Suppressor macrophage treated with lipopolysaccharide for 4 hours (primary cell): ENCODE measurements at regions not wholly inside any gene's neighbourhood (a gene's known extent, or its start where the extent isn't known, plus 50 kb on each side); places are given as distances from the start of the nearest gene placed in this dataset.
"Not testable (repeated sequence)": the region's sequence is repeated elsewhere in the genome, so short reads cannot be mapped to it uniquely, and the experiment has no call there.

Experiments used
- DNase-seq: peaks from one replicate; pipeline ENCODE4 v3.0.0-alpha.2; 2020

DNA sequence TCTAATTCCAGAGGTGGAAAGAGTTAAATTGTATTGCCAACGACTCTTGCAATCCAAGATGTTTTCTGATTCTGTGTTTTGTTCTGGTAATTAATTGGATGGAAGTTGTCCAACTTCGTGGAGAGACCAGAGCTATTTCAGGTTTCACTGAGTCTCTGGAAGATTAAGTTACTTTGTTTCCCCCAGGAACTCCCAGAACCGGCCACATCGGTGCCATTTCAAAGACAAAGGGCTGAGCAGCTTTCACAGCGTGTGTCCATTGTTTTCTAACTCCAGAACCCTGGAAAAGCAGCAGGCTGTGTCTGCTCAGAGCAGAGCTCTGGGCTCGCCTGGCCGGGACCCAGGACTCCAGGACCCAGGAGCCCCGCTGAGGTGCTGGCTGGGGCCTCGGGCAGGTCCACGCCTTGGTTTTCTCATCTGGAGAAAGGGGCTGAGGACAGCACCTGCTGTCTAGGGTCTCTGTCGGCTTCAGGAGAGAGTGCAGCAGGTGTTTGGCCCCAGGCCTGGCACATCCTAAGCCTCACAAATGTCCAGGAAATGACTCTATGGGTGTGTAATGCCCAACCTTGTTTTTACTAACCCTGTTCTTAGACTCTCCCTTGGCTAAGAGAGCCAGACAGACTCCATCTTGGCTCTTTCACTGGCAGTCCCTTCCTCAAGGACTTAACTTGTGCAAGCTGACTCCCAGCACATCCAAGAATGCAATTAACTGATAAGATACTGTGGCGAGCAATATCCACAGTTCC is 86.0 kb upstream of the SFSWAP start:
- DNase-seq = not testable (repeated sequence)

GRCh38 chr12:131625966-131626722 is 84.7 kb upstream of the SFSWAP start:
- not testable (repeated sequence) for DNase-seq

DNA sequence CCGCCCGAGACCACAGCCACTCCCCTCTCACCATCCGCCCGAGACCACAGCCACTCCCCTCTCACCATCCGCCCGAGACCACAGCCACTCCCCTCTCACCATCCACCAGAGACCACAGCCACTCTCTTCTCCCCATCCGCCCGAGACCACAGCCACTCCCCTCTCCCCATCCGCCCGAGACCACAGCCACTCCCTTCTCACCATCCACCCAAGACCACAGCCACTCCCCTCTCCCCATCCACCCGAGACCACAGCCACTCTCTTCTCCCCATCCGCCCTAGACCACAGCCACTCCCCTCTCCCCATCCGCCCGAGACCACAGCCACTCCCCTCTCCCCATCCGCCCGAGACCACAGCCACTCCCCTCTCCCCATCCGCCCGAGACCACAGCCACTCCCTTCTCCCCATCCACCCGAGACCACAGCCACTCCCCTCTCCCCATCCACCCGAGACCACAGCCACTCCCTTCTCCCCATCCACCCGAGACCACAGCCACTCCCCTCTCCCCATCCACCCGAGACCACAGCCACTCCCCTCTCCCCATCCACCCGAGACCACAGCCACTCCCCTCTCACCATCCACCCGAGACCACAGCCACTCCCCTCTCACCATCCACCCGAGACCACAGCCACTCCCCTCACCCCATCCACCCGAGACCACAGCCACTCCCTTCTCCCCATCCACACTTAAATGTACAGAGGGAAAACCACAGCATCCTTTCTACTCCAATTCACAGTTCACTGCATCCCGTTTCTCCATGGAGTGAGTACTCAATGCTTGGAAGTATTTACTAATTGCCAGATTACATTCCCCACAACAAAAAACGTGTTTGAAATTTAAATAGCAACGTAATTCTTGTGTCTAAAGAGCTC is 83.5 kb upstream of the SFSWAP start:
- not testable (repeated sequence) for DNase-seq

DNA sequence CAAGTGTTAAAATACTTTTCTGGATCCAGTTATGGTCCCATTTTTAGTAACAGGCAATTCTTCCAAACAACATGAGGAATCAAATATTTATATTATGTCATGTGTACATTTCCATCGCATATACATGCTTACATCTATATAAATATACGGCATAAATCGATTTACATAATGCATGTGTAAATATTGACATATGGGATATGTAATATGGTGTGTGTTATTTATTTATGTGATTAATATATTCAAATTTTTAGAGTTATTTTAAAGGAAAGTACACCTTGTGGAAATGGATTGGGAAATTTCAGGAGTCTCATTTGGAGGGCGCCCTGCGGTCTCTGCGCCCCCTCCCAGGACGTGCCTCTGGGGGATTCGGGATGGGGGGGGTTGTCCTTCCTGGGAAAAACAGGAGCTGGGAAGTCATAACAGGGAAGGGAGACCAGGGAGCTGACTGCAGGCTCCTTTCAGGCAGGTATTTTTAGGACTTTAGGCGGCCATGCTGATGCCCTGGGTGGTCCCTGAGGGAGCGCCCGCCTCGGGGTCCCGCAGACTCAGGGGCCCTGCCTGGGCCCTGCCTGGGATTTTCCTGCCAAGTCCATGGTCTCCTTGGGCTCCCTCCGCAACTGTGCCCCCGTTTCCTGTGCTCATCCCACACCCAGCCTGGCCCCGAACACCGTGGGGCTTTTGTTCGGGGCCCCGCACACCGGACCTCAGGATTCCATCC is 82.7 kb upstream of the SFSWAP start:
- no peak for DNase-seq

DNA sequence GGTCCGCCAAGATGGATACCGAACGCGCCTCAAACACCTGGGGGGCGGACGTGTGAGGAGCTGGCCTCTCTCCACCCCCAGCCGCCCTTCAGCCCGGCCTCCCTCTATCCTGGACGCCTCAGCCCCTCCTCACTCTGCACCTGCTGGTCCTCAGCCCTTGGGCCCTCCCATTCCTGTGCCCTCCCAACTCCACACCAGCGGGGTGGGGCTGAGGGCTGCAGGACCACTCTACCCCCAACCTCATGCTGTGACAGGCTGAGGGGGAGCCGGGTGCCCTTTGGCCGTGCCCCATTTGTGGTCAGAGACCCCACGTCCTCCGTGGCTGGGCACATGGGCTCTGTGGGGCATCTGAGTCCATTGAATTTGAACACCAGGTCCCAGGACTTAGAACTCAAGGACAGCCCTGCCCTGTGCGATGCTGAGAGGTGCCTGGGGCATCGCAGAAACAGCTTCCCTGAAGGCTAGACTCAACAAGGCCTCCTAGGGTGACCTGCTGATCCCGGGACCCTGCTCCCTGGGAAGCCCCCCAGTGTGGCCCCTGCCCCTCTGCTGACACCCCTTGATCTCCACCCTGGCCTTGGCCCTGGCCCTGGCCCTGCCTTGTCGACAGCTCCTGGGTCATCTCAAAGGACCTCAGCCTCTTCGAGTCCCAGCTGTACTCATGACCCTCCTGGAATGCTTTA is 82.0 kb upstream of the SFSWAP start:
- no peak for DNase-seq

- no peak for DNase-seq
Observed at GRCh38 chr12:131631230-131631629, 79.7 kb upstream of the SFSWAP start.

DNA sequence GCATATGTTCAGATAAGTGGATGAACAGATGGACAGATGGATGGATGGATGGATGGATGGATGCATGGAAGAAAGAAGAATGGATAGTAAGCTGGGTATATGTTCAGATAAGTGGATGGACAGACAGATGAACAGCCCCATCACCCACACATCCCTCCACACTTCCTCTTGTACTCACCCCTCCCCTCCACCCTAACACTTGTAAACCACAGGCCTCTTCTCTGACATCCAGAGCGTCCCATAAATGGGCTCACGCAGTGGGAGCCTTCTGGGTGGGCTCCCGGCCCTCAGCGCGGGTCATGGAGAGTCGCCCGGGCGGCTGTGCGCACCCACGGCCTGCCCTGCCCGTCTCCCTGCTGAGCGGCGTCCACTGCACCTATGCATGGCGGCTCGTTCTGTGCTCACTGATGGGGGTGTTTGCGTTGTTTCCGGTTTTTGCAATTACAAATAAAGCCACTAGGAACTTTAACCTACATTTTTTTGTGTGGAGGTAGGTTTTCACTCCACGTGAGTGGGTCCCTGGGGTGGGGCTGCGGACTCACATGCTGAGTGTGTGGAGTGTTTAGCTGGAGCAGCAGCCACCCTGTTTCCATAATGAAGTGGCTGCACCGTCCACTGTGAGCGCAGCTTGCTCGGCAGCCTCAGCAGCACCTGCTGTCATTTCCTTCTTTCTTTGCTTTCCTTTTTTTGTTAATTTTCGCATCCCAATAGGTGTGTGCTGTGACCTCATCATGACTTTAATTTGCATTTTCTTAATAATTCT is 78.8 kb upstream of the SFSWAP start:
- not testable (repeated sequence) for DNase-seq

GRCh38 chr12:131632652-131633023 is 78.3 kb upstream of the SFSWAP start:
- DNase-seq = not testable (repeated sequence)

- DNase-seq = not testable (repeated sequence)
Observed at GRCh38 chr12:131633610-131634009, 77.3 kb upstream of the SFSWAP start.

GRCh38 chr12:131634037-131634436 is 76.9 kb upstream of the SFSWAP start:
- DNase-seq = no peak

GRCh38 chr12:131635012-131635411 is 75.9 kb upstream of the SFSWAP start:
- not testable (repeated sequence) for DNase-seq

- DNase-seq = no peak
Observed at GRCh38 chr12:131635491-131636122, 75.3 kb upstream of the SFSWAP start.

- no peak for DNase-seq
Observed at GRCh38 chr12:131636266-131636665, 74.6 kb upstream of the SFSWAP start.

DNA sequence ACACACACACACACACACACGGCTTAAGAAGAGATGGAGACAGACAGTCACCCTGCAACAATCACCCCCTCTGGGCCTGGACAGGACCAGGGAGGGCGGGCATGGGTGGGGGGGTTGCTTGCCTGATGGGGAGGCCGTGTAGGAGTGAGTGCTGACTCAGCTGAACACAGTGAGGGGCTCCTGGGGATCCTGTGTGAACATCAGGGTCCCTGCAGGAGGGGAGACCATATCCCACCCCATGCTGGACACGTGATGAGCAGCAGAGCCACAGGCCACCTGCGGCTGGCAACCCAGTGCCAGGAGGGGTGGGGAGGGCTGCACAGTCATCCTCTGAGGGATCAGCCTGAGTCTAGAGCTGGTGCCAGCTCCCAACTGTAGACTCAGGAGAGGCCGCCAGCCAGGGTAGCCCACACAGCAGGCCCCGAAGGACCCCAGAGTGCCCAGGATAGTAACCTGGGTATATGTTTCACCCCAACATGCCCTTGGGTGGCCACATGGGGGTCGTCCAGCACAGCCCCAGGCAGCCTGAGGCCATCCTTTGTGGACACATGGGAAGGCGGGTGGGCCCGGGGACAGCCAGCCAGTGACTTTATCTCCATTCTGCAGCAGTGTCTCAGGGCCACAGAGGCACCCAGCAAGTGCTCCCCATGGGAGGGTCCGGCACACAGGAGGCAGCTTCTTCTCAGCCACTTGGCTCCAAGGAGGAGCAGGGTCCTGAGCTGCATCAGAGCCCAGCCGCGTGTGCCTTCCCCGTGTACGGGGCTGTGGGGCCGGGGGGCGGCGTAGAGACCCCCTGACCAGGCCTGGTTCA is 73.7 kb upstream of the SFSWAP start:
- no peak for DNase-seq

DNA sequence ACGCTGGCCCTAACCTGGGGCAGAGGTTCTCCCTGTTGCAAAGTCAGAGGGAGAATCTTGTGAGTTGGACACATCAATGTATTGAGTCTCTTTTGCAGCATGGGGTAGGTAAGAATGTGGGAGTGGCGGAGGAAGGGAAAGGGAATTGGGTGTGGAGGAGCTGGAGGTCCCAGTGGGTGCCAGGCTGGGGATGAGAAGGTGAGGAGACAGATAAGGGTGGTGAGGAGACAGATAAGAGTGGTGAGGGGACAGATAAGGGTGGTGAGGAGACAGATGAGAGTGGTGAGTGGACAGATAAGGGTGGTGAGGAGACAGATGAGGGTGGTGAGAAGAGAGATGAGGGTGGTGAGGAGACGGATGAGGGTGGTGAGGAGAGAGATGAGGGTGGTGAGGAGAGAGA is 72.9 kb upstream of the SFSWAP start:
- no peak for DNase-seq

DNA sequence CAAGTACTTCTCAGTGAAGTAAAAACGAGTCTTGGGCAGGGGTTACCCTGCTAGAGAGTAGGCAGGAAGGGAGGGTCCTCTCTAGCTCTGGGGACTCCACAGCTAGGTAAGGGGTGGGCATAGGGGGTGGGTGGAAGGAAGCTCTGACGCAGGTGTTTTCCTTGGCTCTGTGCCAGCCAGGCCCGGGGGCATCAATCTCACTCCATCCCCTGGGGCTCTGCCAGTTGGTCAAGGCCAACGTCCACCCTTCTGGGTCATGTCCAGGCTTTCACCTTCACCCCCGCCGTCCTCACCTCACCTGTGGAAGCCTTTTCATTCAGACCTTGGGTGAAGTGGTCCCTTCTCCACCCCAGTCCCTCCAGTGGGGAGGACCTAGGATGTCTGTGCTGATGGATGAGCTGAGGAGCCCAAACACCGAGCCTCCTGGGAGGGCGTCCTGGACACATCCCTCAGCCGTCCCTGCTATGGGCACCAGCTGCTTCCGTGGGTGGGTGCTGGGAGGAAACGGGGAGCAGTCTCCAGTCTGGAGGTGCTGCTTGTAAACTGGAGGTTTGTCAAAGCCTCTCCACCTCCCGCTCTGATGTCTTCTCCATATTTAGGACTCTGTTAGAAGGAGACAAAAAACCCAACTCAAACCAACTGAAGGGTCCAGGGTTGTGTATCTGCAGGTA is 71.5 kb upstream of the SFSWAP start:
- DNase-seq = no peak

DNA sequence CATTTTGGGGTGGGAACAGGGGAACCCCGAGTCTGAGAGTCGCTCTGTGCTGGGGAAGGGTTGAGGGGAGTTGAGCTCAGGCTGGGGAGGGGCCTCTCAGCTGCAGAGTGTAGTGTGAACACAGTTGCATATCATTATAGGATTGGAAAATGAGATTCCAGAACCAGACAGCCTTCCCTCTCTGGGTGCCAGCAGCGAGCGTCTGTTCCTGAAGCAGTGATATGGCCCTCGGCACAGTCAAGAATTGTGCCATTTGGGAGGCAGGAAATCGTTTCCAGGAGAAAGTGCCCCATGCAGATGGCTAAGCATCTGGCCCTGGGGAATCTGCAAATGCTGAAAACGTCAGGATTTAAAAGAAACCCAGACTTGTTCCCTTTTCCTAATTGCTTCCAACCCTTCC is 70.4 kb upstream of the SFSWAP start:
- no peak for DNase-seq

DNA sequence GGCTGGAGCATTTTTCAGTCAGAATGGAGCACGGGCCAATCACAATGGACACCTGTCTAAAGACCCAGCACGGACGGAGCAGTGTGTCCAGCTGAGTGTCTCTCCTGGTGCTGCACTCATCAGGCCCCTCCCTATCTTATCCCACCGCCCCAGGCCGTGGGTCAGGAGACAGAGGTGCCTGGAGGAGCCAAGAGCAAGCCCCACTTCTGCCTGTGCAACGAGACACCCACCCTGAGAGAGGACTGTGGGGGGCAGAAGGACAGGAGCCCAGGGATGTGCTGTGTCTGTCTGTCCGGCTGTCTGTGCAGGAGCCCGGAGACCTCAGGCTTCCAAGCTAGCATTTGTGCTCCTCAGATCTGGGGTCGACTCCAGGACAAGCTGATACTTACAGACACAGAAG is 69.6 kb upstream of the SFSWAP start:
- no peak for DNase-seq

- DNase-seq = peak; percentile 12
Observed at GRCh38 chr12:131642101-131642540, 68.8 kb upstream of the SFSWAP start.
